ENCODE measurements at regions not wholly inside any gene's neighbourhood (a gene's known extent, or its start where the extent isn't known, plus 50 kb on each side); places are given as distances from the start of the nearest gene placed in this dataset.

GRCh38 chr6:11317885-11318771 lies 85.7 kb upstream of the NEDD9 start (continued):
- TF ChIP-seq ATF7-NPFF (CRISPR knock-in tag; IDR thresholded peaks at IDR 0.05; ENCODE audit: low read depth), result no peak
- TF ChIP-seq ZNF225 (CRISPR knock-in tag; IDR thresholded peaks at IDR 0.05), result no peak
- no peak for TF ChIP-seq ZNF296 (CRISPR knock-in tag; conservative IDR thresholded peaks at IDR 0.05)
- TF ChIP-seq ARID4A (CRISPR knock-in tag; IDR thresholded peaks at IDR 0.05; ENCODE audit: borderline replicate concordance), result peak; percentile 47; the same call in 1 of the 2 replicates
- no peak for TF ChIP-seq CSRNP2 (CRISPR knock-in tag; conservative IDR thresholded peaks at IDR 0.05; ENCODE audit: low read depth)
- peak; percentile 52; the same call in 1 of the 2 replicates for TF ChIP-seq ZGPAT (CRISPR knock-in tag; IDR thresholded peaks at IDR 0.05)
- TF ChIP-seq ZNF260 (CRISPR knock-in tag; IDR thresholded peaks at IDR 0.05; ENCODE audit: borderline replicate concordance, low read depth), result no peak
- no peak for TF ChIP-seq ZFAT (CRISPR knock-in tag; conservative IDR thresholded peaks at IDR 0.05)
- TF ChIP-seq E2F1 (CRISPR knock-in tag; IDR thresholded peaks at IDR 0.05), result no peak
- TF ChIP-seq TSC22D2 (CRISPR knock-in tag; IDR thresholded peaks at IDR 0.05; ENCODE audit: borderline replicate concordance), result no peak
- TF ChIP-seq NR2F6 (IDR thresholded peaks at IDR 0.05), result peak; percentile 45; the same call in 1 of the 2 replicates
- peak; percentile 75; the same call in 1 of the 2 replicates for TF ChIP-seq NR2F6 (CRISPR knock-in tag; IDR thresholded peaks at IDR 0.05)
- TF ChIP-seq ZNF121 (CRISPR knock-in tag; IDR thresholded peaks at IDR 0.05), result no peak
- TF ChIP-seq NR1H2 (CRISPR knock-in tag; IDR thresholded peaks at IDR 0.05; ENCODE audit: borderline replicate concordance, low read depth), result no peak
- TF ChIP-seq ZFP1 (CRISPR knock-in tag; IDR thresholded peaks at IDR 0.05), result no peak
- peak; percentile 68; the same call in 1 of the 2 replicates for TF ChIP-seq ERF (CRISPR knock-in tag; IDR thresholded peaks at IDR 0.05)
- peak; percentile 70; the same call in 1 of the 2 replicates for TF ChIP-seq ZBTB43 (CRISPR knock-in tag; conservative IDR thresholded peaks at IDR 0.05)
- peak; percentile 61; the same call in 1 of the 2 replicates for TF ChIP-seq YEATS2 (CRISPR knock-in tag; IDR thresholded peaks at IDR 0.05; ENCODE audit: borderline replicate concordance)
- no peak for TF ChIP-seq ZNF562 (CRISPR knock-in tag; IDR thresholded peaks at IDR 0.05; ENCODE audit: borderline replicate concordance)
- 0 out of 2 replicates have a peak, but pooled peaks have one; percentile 31 for TF ChIP-seq RORA (CRISPR knock-in tag; IDR thresholded peaks at IDR 0.05)

Measured in HepG2 (cell line).